Erythroblast (primary cell): ENCODE measurements at regions not wholly inside any gene's neighbourhood (a gene's known extent, or its start where the extent isn't known, plus 50 kb on each side); places are given as distances from the start of the nearest gene placed in this dataset.

Experiments
- GATA1 ChIP-seq: IDR thresholded peaks from 2 replicates; pipeline ENCODE4 v1.6.1; 2011; ENCODE audit warnings: low read depth, mild to moderate bottlenecking, control low read depth, low read length, moderate library complexity
- POLR2A ChIP-seq: IDR thresholded peaks from 2 replicates; pipeline ENCODE4 v1.6.1; 2011; ENCODE audit warnings: mild to moderate bottlenecking, low read length

- TF ChIP-seq POLR2A (no peak), GATA1 (no peak)
These were observed 139.0 kb upstream of the GDF10 start for GRCh38 chr10:47160967-47161366.
